ENCODE measurements at regions not wholly inside any gene's neighbourhood (a gene's known extent, or its start where the extent isn't known, plus 50 kb on each side); places are given as distances from the start of the nearest gene placed in this dataset.
A peak's percentile ranks its signal among the peaks of the same experiment; 100 is the strongest.
"Not testable (repeated sequence)": the region's sequence is repeated elsewhere in the genome, so short reads cannot be mapped to it uniquely, and the experiment has no call there.

GRCh38 chr20:29496767-29497166, 1760.7 kb upstream of the DEFB115 start:
- H3K36me3 Mint-ChIP-seq; H3K36me3 ChIP-seq (ENCODE audit: control insufficient read depth, insufficient read depth, low read length); H3K4me1 Mint-ChIP-seq; H3K27ac ChIP-seq (ENCODE audit: insufficient read depth, low read length, poor library complexity, severe bottlenecking); H3K9me3 ChIP-seq (ENCODE audit: control insufficient read depth in 2 of 2, low read length in 2 of 2); ATAC-seq (ENCODE audit: low read depth in 2 of 2); H3K4me3 ChIP-seq (ENCODE audit: low read depth, low read length); H3K4me3 Mint-ChIP-seq; DNase-seq; H3K27me3 Mint-ChIP-seq; H3K4me1 ChIP-seq (ENCODE audit: control insufficient read depth, insufficient read depth, low read length, poor library complexity, severe bottlenecking); H3K27me3 ChIP-seq (ENCODE audit: control insufficient read depth, insufficient read depth, low read length): not testable (repeated sequence)
- Mint-ChIP-seq H3K27ac (peak overlapping the region in 1 of 3 donors; percentile 38), H3K9me3 (peaks cover 0 to 12% (median 7%) of the 10 kb centered on the region in 7 donors)

DNA sequence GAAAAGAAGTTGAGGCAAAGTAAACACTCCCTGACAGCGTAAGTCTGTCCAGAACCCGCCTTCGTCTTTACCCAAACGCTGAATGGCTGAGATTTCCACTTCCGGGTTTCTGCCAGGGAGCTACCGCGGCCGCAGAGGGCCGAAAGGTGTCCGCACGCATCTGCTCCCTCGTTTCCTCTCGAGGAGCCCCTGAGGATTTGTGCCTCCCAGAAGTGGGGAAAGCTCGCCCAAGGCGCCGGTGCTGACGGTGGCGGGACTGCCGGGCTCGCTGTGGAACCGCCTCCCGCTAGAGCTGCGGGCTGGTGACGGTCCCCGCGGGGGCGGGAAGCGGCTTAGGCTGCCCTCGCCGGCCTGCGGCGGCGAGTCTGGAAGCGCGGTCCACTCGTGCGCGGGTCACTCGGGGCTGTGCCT, 1760.2 kb upstream of the DEFB115 start:
- H3K4me1 Mint-ChIP-seq: no peaks in the 10 kb centered on the region
- H3K27me3 Mint-ChIP-seq: no peaks in the 10 kb centered on the region
- H3K9me3 ChIP-seq (ENCODE audit: control insufficient read depth in 2 of 2, low read length in 2 of 2): peaks cover 0 to 2% of the 10 kb centered on the region in 2 experiments
- no peak overlapping the region for H3K27ac ChIP-seq (ENCODE audit: insufficient read depth, low read length, poor library complexity, severe bottlenecking)
- peak overlapping the region in 1 of 3 donors; percentile 38 for H3K27ac Mint-ChIP-seq
- no peaks in the 10 kb centered on the region for H3K27me3 ChIP-seq (ENCODE audit: control insufficient read depth, insufficient read depth, low read length)
- peak in 1 of 2 donors; percentile 43 for ATAC-seq (ENCODE audit: low read depth in 2 of 2)
- H3K4me3 Mint-ChIP-seq: no peak overlapping the region
- peak overlapping the region; percentile 26 for H3K4me3 ChIP-seq (ENCODE audit: low read depth, low read length)
- H3K36me3 Mint-ChIP-seq: no peaks in the 10 kb centered on the region
- peak in 1 of 3 donors; percentile 4 for DNase-seq
- H3K36me3 ChIP-seq (ENCODE audit: control insufficient read depth, insufficient read depth, low read length): no peaks in the 10 kb centered on the region
- H3K9me3 Mint-ChIP-seq: peaks cover 0 to 12% (median 7%) of the 10 kb centered on the region in 7 donors
- H3K4me1 ChIP-seq (ENCODE audit: control insufficient read depth, insufficient read depth, low read length, poor library complexity, severe bottlenecking): no peaks in the 10 kb centered on the region

- not testable (repeated sequence) for H3K9me3 ChIP-seq (ENCODE audit: control insufficient read depth in 2 of 2, low read length in 2 of 2); H3K36me3 Mint-ChIP-seq; H3K4me3 Mint-ChIP-seq; H3K4me3 ChIP-seq (ENCODE audit: low read depth, low read length); H3K27me3 Mint-ChIP-seq; ATAC-seq (ENCODE audit: low read depth in 2 of 2); H3K27ac Mint-ChIP-seq; H3K27ac ChIP-seq (ENCODE audit: insufficient read depth, low read length, poor library complexity, severe bottlenecking); H3K4me1 ChIP-seq (ENCODE audit: control insufficient read depth, insufficient read depth, low read length, poor library complexity, severe bottlenecking); DNase-seq; H3K4me1 Mint-ChIP-seq; H3K36me3 ChIP-seq (ENCODE audit: control insufficient read depth, insufficient read depth, low read length); H3K27me3 ChIP-seq (ENCODE audit: control insufficient read depth, insufficient read depth, low read length)
- peaks cover 0 to 12% (median 7%) of the 10 kb centered on the region in 7 donors for H3K9me3 Mint-ChIP-seq
Measured at GRCh38 chr20:29497684-29498083, 1759.8 kb upstream of the DEFB115 start.

DNA sequence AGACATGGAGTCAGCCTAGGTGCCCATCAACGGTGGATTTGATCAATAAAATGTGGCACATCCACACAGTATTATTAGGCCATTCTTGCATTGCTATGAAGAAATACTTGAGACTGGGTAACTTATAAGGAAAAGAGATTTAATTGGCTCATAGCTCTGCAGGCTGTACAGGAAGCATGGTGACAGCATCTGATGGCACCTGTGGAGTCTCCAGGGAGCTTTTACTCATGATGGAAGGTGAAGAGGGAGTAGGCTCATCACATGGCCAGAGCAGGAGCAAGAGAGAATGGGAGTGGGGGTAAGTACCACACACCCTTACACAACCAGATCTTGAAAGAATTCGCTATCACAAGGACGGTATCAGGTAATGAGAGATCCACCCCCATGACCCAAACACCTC, 1756.7 kb upstream of the DEFB115 start:
- H3K4me1 Mint-ChIP-seq; H3K4me3 Mint-ChIP-seq; H3K36me3 ChIP-seq (ENCODE audit: control insufficient read depth, insufficient read depth, low read length); DNase-seq; H3K4me3 ChIP-seq (ENCODE audit: low read depth, low read length); H3K36me3 Mint-ChIP-seq; ATAC-seq (ENCODE audit: low read depth in 2 of 2); H3K9me3 Mint-ChIP-seq; H3K27me3 Mint-ChIP-seq; H3K4me1 ChIP-seq (ENCODE audit: control insufficient read depth, insufficient read depth, low read length, poor library complexity, severe bottlenecking); H3K27me3 ChIP-seq (ENCODE audit: control insufficient read depth, insufficient read depth, low read length); H3K27ac Mint-ChIP-seq; H3K9me3 ChIP-seq (ENCODE audit: control insufficient read depth in 2 of 2, low read length in 2 of 2); H3K27ac ChIP-seq (ENCODE audit: insufficient read depth, low read length, poor library complexity, severe bottlenecking): not testable (repeated sequence)

GRCh38 chr20:29514634-29515033, 1742.8 kb upstream of the DEFB115 start:
- H3K36me3 ChIP-seq (ENCODE audit: control insufficient read depth, insufficient read depth, low read length); ATAC-seq (ENCODE audit: low read depth in 2 of 2); H3K27me3 Mint-ChIP-seq; DNase-seq; H3K4me1 ChIP-seq (ENCODE audit: control insufficient read depth, insufficient read depth, low read length, poor library complexity, severe bottlenecking); H3K4me3 ChIP-seq (ENCODE audit: low read depth, low read length); H3K27ac ChIP-seq (ENCODE audit: insufficient read depth, low read length, poor library complexity, severe bottlenecking); H3K36me3 Mint-ChIP-seq; H3K4me3 Mint-ChIP-seq; H3K4me1 Mint-ChIP-seq; H3K27me3 ChIP-seq (ENCODE audit: control insufficient read depth, insufficient read depth, low read length); H3K27ac Mint-ChIP-seq: not testable (repeated sequence)
- peaks cover 0 to 16% (median 7%) of the 10 kb centered on the region in 7 donors for H3K9me3 Mint-ChIP-seq
- H3K9me3 ChIP-seq (ENCODE audit: control insufficient read depth in 2 of 2, low read length in 2 of 2): peaks cover 6 to 15% of the 10 kb centered on the region in 2 experiments

- H3K4me3 ChIP-seq (ENCODE audit: low read depth, low read length); DNase-seq; H3K27ac Mint-ChIP-seq; H3K36me3 Mint-ChIP-seq; H3K4me1 ChIP-seq (ENCODE audit: control insufficient read depth, insufficient read depth, low read length, poor library complexity, severe bottlenecking); H3K36me3 ChIP-seq (ENCODE audit: control insufficient read depth, insufficient read depth, low read length); H3K9me3 ChIP-seq (ENCODE audit: control insufficient read depth in 2 of 2, low read length in 2 of 2); H3K27ac ChIP-seq (ENCODE audit: insufficient read depth, low read length, poor library complexity, severe bottlenecking); H3K27me3 Mint-ChIP-seq; H3K4me1 Mint-ChIP-seq; H3K27me3 ChIP-seq (ENCODE audit: control insufficient read depth, insufficient read depth, low read length); ATAC-seq (ENCODE audit: low read depth in 2 of 2); H3K4me3 Mint-ChIP-seq: not testable (repeated sequence)
- H3K9me3 Mint-ChIP-seq: peaks cover 0 to 18% (median 8%) of the 10 kb centered on the region in 7 donors
Measured at GRCh38 chr20:29516847-29517246, 1740.6 kb upstream of the DEFB115 start.

- H3K4me3 Mint-ChIP-seq; H3K27me3 ChIP-seq (ENCODE audit: control insufficient read depth, insufficient read depth, low read length); H3K4me1 Mint-ChIP-seq; ATAC-seq (ENCODE audit: low read depth in 2 of 2); H3K27ac ChIP-seq (ENCODE audit: insufficient read depth, low read length, poor library complexity, severe bottlenecking); H3K4me1 ChIP-seq (ENCODE audit: control insufficient read depth, insufficient read depth, low read length, poor library complexity, severe bottlenecking); H3K36me3 ChIP-seq (ENCODE audit: control insufficient read depth, insufficient read depth, low read length); H3K27ac Mint-ChIP-seq; H3K4me3 ChIP-seq (ENCODE audit: low read depth, low read length); H3K27me3 Mint-ChIP-seq; H3K9me3 ChIP-seq (ENCODE audit: control insufficient read depth in 2 of 2, low read length in 2 of 2); H3K36me3 Mint-ChIP-seq: not testable (repeated sequence)
- H3K9me3 Mint-ChIP-seq: peaks cover 0 to 13% (median 3%) of the 10 kb centered on the region in 7 donors
- DNase-seq: peak in 1 of 3 donors; percentile 7
Measured at GRCh38 chr20:29519610-29520241, 1737.7 kb upstream of the DEFB115 start.

DNA sequence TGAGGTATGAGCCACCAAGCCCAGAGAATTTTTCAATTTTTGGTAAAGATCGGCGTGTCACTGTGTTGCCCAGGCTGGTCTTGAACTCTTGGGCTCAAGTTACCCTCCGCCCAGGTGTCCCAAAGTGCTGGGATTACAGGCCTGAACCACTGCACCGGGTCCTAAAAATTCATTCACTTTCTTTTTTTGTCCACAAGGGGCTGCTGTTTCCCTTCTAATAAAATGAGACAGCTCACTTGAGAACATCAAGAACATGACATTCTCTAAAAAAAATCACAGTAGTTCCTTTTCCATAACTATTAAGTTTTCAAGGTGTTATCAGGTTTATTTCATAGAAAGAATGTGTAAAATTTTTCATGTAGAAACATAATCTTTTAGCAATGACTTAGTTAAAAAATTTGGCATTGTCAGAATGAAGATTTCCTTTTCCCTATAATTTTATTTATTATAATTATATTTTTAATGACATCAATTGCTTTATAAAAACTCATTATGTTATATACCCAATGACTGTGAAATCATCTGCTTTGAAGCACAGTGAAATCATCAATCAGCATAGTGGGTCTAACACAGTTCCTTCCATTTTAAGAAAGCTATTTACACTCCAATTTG, 1723.8 kb upstream of the DEFB115 start:
- H3K27me3 Mint-ChIP-seq; H3K9me3 ChIP-seq (ENCODE audit: control insufficient read depth in 2 of 2, low read length in 2 of 2); H3K36me3 ChIP-seq (ENCODE audit: control insufficient read depth, insufficient read depth, low read length); H3K4me1 Mint-ChIP-seq; H3K27me3 ChIP-seq (ENCODE audit: control insufficient read depth, insufficient read depth, low read length); ATAC-seq (ENCODE audit: low read depth in 2 of 2); H3K4me1 ChIP-seq (ENCODE audit: control insufficient read depth, insufficient read depth, low read length, poor library complexity, severe bottlenecking); H3K9me3 Mint-ChIP-seq; H3K4me3 Mint-ChIP-seq; H3K27ac Mint-ChIP-seq; H3K27ac ChIP-seq (ENCODE audit: insufficient read depth, low read length, poor library complexity, severe bottlenecking); H3K36me3 Mint-ChIP-seq; H3K4me3 ChIP-seq (ENCODE audit: low read depth, low read length): not testable (repeated sequence)
- DNase-seq: peak in 1 of 3 donors; percentile 1
